Esophagus muscularis mucosa (tissue), 4 donors: ENCODE measurements at regions not wholly inside any gene's neighbourhood (a gene's known extent, or its start where the extent isn't known, plus 50 kb on each side); places are given as distances from the start of the nearest gene placed in this dataset.

Source experiments
- DNase-seq: peaks from one replicate; pipeline ENCODE4 v3.0.0-alpha.2; 2017; ENCODE audit errors: extremely low spot score
- H3K27ac ChIP-seq, 4 donors: fragments of 200-600 bp; sonication (generic); replicated peaks in 1 of 4; 1 replicate in 3 of 4; 2 replicates in 1 of 4; pipeline ENCODE4 v1.5.1; 2016 to 2019; ENCODE audit warnings: mild to moderate bottlenecking in 1 of 4
- H3K27me3 ChIP-seq, 4 donors: fragments of 200-600 bp; sonication (generic); one replicate each; pipeline versions ENCODE4 v1.5.1 to v1.6.0; 2016 to 2019
- H3K36me3 ChIP-seq, 4 donors: fragments of 200-600 bp; sonication (generic); one replicate each; pipeline ENCODE4 v1.5.1; 2016 to 2019
- H3K4me1 ChIP-seq, 4 donors: fragments of 200-600 bp; sonication (generic); one replicate each; pipeline ENCODE4 v1.5.1; 2016 to 2019
- H3K4me3 ChIP-seq, 4 donors: fragments of 200-600 bp; sonication (generic); 1 replicate in 2 of 4; 2 replicates in 2 of 4; pipeline ENCODE4 v1.5.1; 2016 to 2019; ENCODE audit warnings: mild to moderate bottlenecking in 4 of 4, moderate library complexity in 1 of 4
- H3K9me3 ChIP-seq, 4 donors: fragments of 200-600 bp; sonication (generic); 1 replicate in 3 of 4; 2 replicates in 1 of 4; pipeline ENCODE4 v1.5.1; 2016 to 2019
- CTCF ChIP-seq, 3 experiments: fragments of 200-600 bp in 2 of 3; fragments of 450-650 bp in 1 of 3; sonication (generic) in 2 of 3; IDR thresholded peaks; one replicate each; pipeline ENCODE4 v1.5.1; 2017 to 2019; ENCODE audit warnings: antibody characterized with exemption in 3 of 3, mild to moderate bottlenecking in 2 of 3, moderate library complexity in 1 of 3
- EP300 ChIP-seq: sonication (generic); formaldehyde crosslinking; IDR thresholded peaks from one replicate; pipeline ENCODE4 v1.6.1; 2017; ENCODE audit warnings: antibody characterized with exemption
- POLR2A ChIP-seq: fragments of 450-650 bp; IDR thresholded peaks from one replicate; pipeline ENCODE4 v1.6.1; 2017; ENCODE audit warnings: antibody characterized with exemption, moderate library complexity, mild to moderate bottlenecking, low read depth
- POLR2AphosphoS5 ChIP-seq, 2 donors: sonication (generic); formaldehyde crosslinking; IDR thresholded peaks; one replicate each; pipeline ENCODE4 v1.6.1; 2017; ENCODE audit warnings: antibody characterized with exemption in 2 of 2
- WGBS: methylation state at CpG from one replicate; pipeline ENCODE4 v1.1.5; 2018; 5-methylcytosine and 5-hydroxymethylcytosine counted together
- intact Hi-C: fragments of 100-400 bp; cut with DNase I; formaldehyde crosslinking; loops from one replicate; pipeline ENCODE4 v1.15.1; 2023

GRCh38 chr20:19909725-19910124 is 107.4 kb upstream of the NAA20 start:
- intact Hi-C loops: no loop called here
- H3K9me3 ChIP-seq: no peaks in the 10 kb centered on the region
- TF ChIP-seq EP300 (no peak), POLR2AphosphoS5 (IDR thresholded peaks at IDR 0.05) (peak; percentile 28 to 34), POLR2A (no peak), CTCF (IDR thresholded peaks at IDR 0.05) (no peak)
- H3K27me3 ChIP-seq: no peaks in the 10 kb centered on the region
- no peak overlapping the region for H3K4me3 ChIP-seq
- H3K36me3 ChIP-seq: peaks cover 0 to 7% (median 0%) of the 10 kb centered on the region in 4 donors
- WGBS: 40% methylated on average over 2 of the region's 4 CpGs
- peak overlapping the region; percentile 41 to 63 (median 60) for H3K27ac ChIP-seq
- DNase-seq: peak; percentile 94
- peaks cover 31 to 52% (median 39%) of the 10 kb centered on the region in 4 donors for H3K4me1 ChIP-seq

GRCh38 chr20:19911810-19912382 is 105.3 kb upstream of the NAA20 start:
- intact Hi-C loops: no loop called here
- Histone ChIP-seq H3K9me3 (no peaks in the 10 kb centered on the region), H3K27me3 (no peaks in the 10 kb centered on the region), H3K27ac (no peak overlapping the region), H3K4me3 (no peak overlapping the region), H3K4me1 (peaks cover 38 to 59% (median 58%) of the 10 kb centered on the region in 4 donors), H3K36me3 (peaks cover 0 to 7% (median 0%) of the 10 kb centered on the region in 4 donors)
- TF ChIP-seq CTCF (IDR thresholded peaks at IDR 0.05) (no peak), EP300 (no peak), POLR2A (no peak), POLR2AphosphoS5 (IDR thresholded peaks at IDR 0.05) (no peak)
- no peak for DNase-seq
- WGBS: 86% methylated on average over 4 of the region's 4 CpGs

- no peak for DNase-seq
Observed at GRCh38 chr20:19913349-19913748, 103.8 kb upstream of the NAA20 start.

GRCh38 chr20:19913927-19914614 is 103.1 kb upstream of the NAA20 start:
- TF ChIP-seq EP300 (no peak), CTCF (IDR thresholded peaks at IDR 0.05) (no peak), POLR2AphosphoS5 (IDR thresholded peaks at IDR 0.05) (no peak), POLR2A (no peak)
- Histone ChIP-seq H3K27ac (no peak overlapping the region), H3K36me3 (peaks cover 0 to 7% (median 0%) of the 10 kb centered on the region in 4 donors), H3K4me3 (no peak overlapping the region), H3K4me1 (peaks cover 31 to 66% (median 58%) of the 10 kb centered on the region in 4 donors), H3K27me3 (no peaks in the 10 kb centered on the region), H3K9me3 (no peaks in the 10 kb centered on the region)
- DNase-seq: no peak
- WGBS: 89% methylated on average over 10 of the region's 10 CpGs
- intact Hi-C loops: no loop called here

More at GRCh38 chr20:19913349-19913748, 103.8 kb upstream of the NAA20 start:
- Histone ChIP-seq H3K4me1 (peaks cover 27 to 65% (median 57%) of the 10 kb centered on the region in 4 donors), H3K27ac (no peak overlapping the region), H3K9me3 (no peaks in the 10 kb centered on the region), H3K27me3 (no peaks in the 10 kb centered on the region), H3K4me3 (no peak overlapping the region), H3K36me3 (peaks cover 0 to 7% (median 0%) of the 10 kb centered on the region in 4 donors)
- TF ChIP-seq CTCF (IDR thresholded peaks at IDR 0.05) (no peak), EP300 (no peak), POLR2A (no peak), POLR2AphosphoS5 (IDR thresholded peaks at IDR 0.05) (no peak)
- 93% methylated on average over 1 of the region's 1 CpG for WGBS
- intact Hi-C loops: no loop called here
